CD14-positive monocyte (primary cell): ENCODE measurements at regions not wholly inside any gene's neighbourhood (a gene's known extent, or its start where the extent isn't known, plus 50 kb on each side); places are given as distances from the start of the nearest gene placed in this dataset.

ENCODE experiments used
- DNase-seq, 3 donors: peaks; one replicate each; pipeline ENCODE4 v3.0.0-alpha.2; 2011 to 2022
- H2AFZ ChIP-seq: 2 replicates; pipeline ENCODE4 v1.6.0; 2012; ENCODE audit warnings: mild to moderate bottlenecking, low read depth, low read length, inconsistent platforms; ENCODE audit not compliant: insufficient read depth, poor library complexity, severe bottlenecking
- H3K27ac ChIP-seq, 2 donors: 1 replicate in 1 of 2; 2 replicates in 1 of 2; pipeline ENCODE4 v1.5.1; 2012 to 2013; ENCODE audit warnings: low read length in 2 of 2, control low read depth in 1 of 2, inconsistent platforms in 1 of 2, low read depth in 1 of 2, mild to moderate bottlenecking in 1 of 2
- H3K27me3 ChIP-seq, 2 donors: one replicate each; pipeline versions ENCODE4 v1.6.0 to v1.6.1; 2011 to 2013; ENCODE audit warnings: low read length in 2 of 2; ENCODE audit not compliant: control insufficient read depth in 2 of 2, insufficient read depth in 2 of 2
- H3K36me3 ChIP-seq, 2 donors: replicated peaks in 1 of 2; 1 replicate in 1 of 2; 2 replicates in 1 of 2; pipeline versions ENCODE4 v1.5.1 to v1.6.1; 2012 to 2013; ENCODE audit warnings: low read length in 2 of 2, control low read depth in 1 of 2, inconsistent platforms in 1 of 2, mild to moderate bottlenecking in 1 of 2; ENCODE audit not compliant: insufficient read depth in 2 of 2, control insufficient read depth in 1 of 2
- H3K4me1 ChIP-seq, 2 donors: 1 replicate in 1 of 2; 2 replicates in 1 of 2; pipeline versions ENCODE4 v1.5.1 to v1.6.1; 2012 to 2013; ENCODE audit warnings: low read length in 2 of 2, control low read depth in 1 of 2, inconsistent platforms in 1 of 2, mild to moderate bottlenecking in 1 of 2, moderate library complexity in 1 of 2; ENCODE audit not compliant: insufficient read depth in 2 of 2, control insufficient read depth in 1 of 2
- H3K4me2 ChIP-seq: replicated peaks from 2 replicates; pipeline ENCODE3; 2012; ENCODE audit warnings: low read length, moderate library complexity, mild to moderate bottlenecking; ENCODE audit not compliant: poor library complexity, severe bottlenecking; ENCODE audit errors: extremely low read depth
- H3K4me3 ChIP-seq, 3 experiments: fragments of 200-600 bp in 1 of 3; sonication (generic) in 1 of 3; replicated peaks in 1 of 3; 1 replicate in 2 of 3; 2 replicates in 1 of 3; pipeline ENCODE4 v1.5.1; 2011 to 2013; ENCODE audit warnings: low read length in 3 of 3, mild to moderate bottlenecking in 3 of 3, control low read depth in 2 of 3, low read depth in 2 of 3, inconsistent platforms in 1 of 3, moderate library complexity in 1 of 3
- H3K79me2 ChIP-seq: 2 replicates; pipeline ENCODE4 v1.6.0; 2012; ENCODE audit warnings: mild to moderate bottlenecking, control low read depth, inconsistent platforms, low read length, moderate library complexity; ENCODE audit not compliant: insufficient read depth
- H3K9ac ChIP-seq: 2 replicates; pipeline ENCODE4 v1.6.0; 2017; ENCODE audit warnings: low read length, mild to moderate bottlenecking; ENCODE audit not compliant: insufficient read depth, poor library complexity, severe bottlenecking
- H3K9me3 ChIP-seq, 2 donors: replicated peaks in 1 of 2; 1 replicate in 1 of 2; 2 replicates in 1 of 2; pipeline versions ENCODE4 v1.5.1 to v1.6.1; 2012 to 2013; ENCODE audit warnings: low read length in 2 of 2, control low read depth in 1 of 2; ENCODE audit not compliant: control insufficient read depth in 1 of 2, insufficient read depth in 1 of 2
- H4K20me1 ChIP-seq: 2 replicates; pipeline ENCODE4 v1.6.0; 2012; ENCODE audit warnings: mild to moderate bottlenecking, low read length, control low read depth, moderate library complexity; ENCODE audit not compliant: insufficient read depth
- H3K27ac Mint-ChIP-seq, 7 donors: one replicate each; pipeline ENCODE4 v1.8.0; 2020; ENCODE audit warnings: mild to moderate bottlenecking in 7 of 7, mixed read lengths in 7 of 7, moderate library complexity in 6 of 7, inconsistent platforms in 2 of 7
- H3K27me3 Mint-ChIP-seq, 3 donors: one replicate each; pipeline ENCODE4 v1.8.0; 2021 to 2022; ENCODE audit warnings: low read depth in 3 of 3, mild to moderate bottlenecking in 3 of 3, mixed read lengths in 3 of 3, moderate library complexity in 3 of 3, inconsistent platforms in 1 of 3
- H3K36me3 Mint-ChIP-seq, 2 donors: one replicate each; pipeline ENCODE4 v1.8.0; 2020; ENCODE audit warnings: mixed read lengths in 2 of 2, inconsistent platforms in 1 of 2, mild to moderate bottlenecking in 1 of 2
- H3K4me1 Mint-ChIP-seq: one replicate; pipeline ENCODE4 v1.8.0; 2020; ENCODE audit warnings: mild to moderate bottlenecking, mixed read lengths
- H3K4me3 Mint-ChIP-seq, 2 donors: one replicate each; pipeline ENCODE4 v1.8.0; 2020; ENCODE audit warnings: mild to moderate bottlenecking in 2 of 2, mixed read lengths in 2 of 2, moderate library complexity in 1 of 2
- H3K9me3 Mint-ChIP-seq, 7 donors: one replicate each; pipeline ENCODE4 v1.8.0; 2020 to 2022; ENCODE audit warnings: mixed read lengths in 7 of 7, mild to moderate bottlenecking in 6 of 7, moderate library complexity in 6 of 7, inconsistent platforms in 2 of 7
- WGBS: methylation state at CpG from one replicate; pipeline ENCODE4 v1.1.5; 2013; ENCODE audit warnings: missing lambda C conversion rate; ENCODE audit not compliant: insufficient coverage; 5-methylcytosine and 5-hydroxymethylcytosine counted together
- intact Hi-C, 2 donors: fragments of 100-400 bp; cut with micrococcal nuclease; formaldehyde crosslinking; loops; one replicate each; pipeline versions ENCODE4 v1.15.0 to v1.15.1; 2023
- TF ChIP-seq, protein P1 (sequence below): fragments of 200-600 bp; IDR thresholded peaks from one replicate; pipeline ENCODE4 v1.8.0; 2022; ENCODE audit warnings: antibody characterized with exemption, mild to moderate bottlenecking

DNA sequence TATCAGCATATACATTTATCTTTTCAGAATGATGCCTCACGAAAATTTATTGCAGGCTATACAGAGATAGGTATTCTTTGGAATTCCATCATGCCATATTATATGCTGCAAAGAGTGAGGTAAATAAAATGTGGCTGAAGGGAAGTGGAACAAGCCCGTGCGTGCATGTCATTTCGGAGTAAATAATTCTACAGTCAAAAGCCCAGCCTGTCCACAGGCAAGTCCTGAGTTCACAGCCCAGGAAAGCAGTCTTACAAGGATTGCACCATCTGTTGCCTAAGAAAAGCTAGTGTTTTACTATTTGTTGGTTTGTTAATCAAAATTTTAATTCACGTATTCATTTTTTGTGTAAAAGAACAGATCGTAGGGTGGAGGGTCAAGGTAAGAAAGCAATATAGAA, 292.4 kb upstream of the AKR1E2 start:
- TF ChIP-seq, protein P1, sequence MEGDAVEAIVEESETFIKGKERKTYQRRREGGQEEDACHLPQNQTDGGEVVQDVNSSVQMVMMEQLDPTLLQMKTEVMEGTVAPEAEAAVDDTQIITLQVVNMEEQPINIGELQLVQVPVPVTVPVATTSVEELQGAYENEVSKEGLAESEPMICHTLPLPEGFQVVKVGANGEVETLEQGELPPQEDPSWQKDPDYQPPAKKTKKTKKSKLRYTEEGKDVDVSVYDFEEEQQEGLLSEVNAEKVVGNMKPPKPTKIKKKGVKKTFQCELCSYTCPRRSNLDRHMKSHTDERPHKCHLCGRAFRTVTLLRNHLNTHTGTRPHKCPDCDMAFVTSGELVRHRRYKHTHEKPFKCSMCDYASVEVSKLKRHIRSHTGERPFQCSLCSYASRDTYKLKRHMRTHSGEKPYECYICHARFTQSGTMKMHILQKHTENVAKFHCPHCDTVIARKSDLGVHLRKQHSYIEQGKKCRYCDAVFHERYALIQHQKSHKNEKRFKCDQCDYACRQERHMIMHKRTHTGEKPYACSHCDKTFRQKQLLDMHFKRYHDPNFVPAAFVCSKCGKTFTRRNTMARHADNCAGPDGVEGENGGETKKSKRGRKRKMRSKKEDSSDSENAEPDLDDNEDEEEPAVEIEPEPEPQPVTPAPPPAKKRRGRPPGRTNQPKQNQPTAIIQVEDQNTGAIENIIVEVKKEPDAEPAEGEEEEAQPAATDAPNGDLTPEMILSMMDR = no peak
- Mint-ChIP-seq H3K4me3 (no peak overlapping the region), H3K36me3 (no peaks in the 10 kb centered on the region), H3K27me3 (peaks cover 0 to 4% (median 2%) of the 10 kb centered on the region in 3 donors), H3K27ac (no peak overlapping the region), H3K9me3 (peaks cover 11 to 27% (median 18%) of the 10 kb centered on the region in 7 donors), H3K4me1 (no peaks in the 10 kb centered on the region)
- 84% methylated on average over 3 of the region's 6 CpGs for WGBS
- intact Hi-C loops = no loop called here
- Histone ChIP-seq H3K4me3 (no peak overlapping the region), H3K9me3 (peaks cover 15 to 20% of the 10 kb centered on the region in 2 donors), H3K79me2 (no peaks in the 10 kb centered on the region), H3K4me2 (no peak overlapping the region), H3K36me3 (no peaks in the 10 kb centered on the region), H3K9ac (no peak overlapping the region), H3K27me3 (no peaks in the 10 kb centered on the region), H4K20me1 (no peaks in the 10 kb centered on the region), H3K4me1 (no peaks in the 10 kb centered on the region), H2AFZ (no peak overlapping the region), H3K27ac (no peak overlapping the region)
- DNase-seq = no peak

DNA sequence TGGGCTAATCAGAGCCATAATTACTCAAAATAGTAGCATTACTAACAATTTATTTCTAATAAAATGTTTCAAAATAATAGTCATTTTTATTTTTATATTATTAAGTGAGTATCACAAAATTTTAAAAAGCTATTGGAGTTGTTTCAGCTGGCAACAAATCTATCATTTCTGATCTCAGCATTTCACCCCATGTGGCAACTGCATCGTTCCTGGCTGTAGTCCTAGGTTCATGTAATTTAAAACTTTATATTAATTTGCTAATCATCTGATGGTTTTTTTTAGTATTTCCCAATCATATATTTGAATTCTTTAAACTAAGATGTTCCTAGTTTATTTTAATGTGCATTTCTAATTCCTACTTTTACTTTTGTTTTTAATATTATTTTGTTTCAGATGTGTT, 293.0 kb upstream of the AKR1E2 start:
- Histone ChIP-seq H3K27me3 (no peaks in the 10 kb centered on the region), H4K20me1 (no peaks in the 10 kb centered on the region), H3K4me3 (no peak overlapping the region), H3K36me3 (no peaks in the 10 kb centered on the region), H3K4me2 (no peak overlapping the region), H3K9me3 (peaks cover 10 to 15% of the 10 kb centered on the region in 2 donors), H2AFZ (no peak overlapping the region), H3K79me2 (no peaks in the 10 kb centered on the region), H3K4me1 (no peaks in the 10 kb centered on the region), H3K9ac (no peak overlapping the region), H3K27ac (no peak overlapping the region)
- Mint-ChIP-seq H3K4me1 (no peaks in the 10 kb centered on the region), H3K36me3 (no peaks in the 10 kb centered on the region), H3K27me3 (peaks cover 0 to 2% (median 2%) of the 10 kb centered on the region in 3 donors), H3K4me3 (no peak overlapping the region), H3K27ac (no peak overlapping the region), H3K9me3 (peaks cover 5 to 21% (median 12%) of the 10 kb centered on the region in 7 donors)
- intact Hi-C loops = no loop called here
- TF ChIP-seq, protein P1 = no peak
- DNase-seq = no peak
- no CpG with 5 or more reads among the region's 1 CpG for WGBS
